ENCODE measurements at regions not wholly inside any gene's neighbourhood (a gene's known extent, or its start where the extent isn't known, plus 50 kb on each side); places are given as distances from the start of the nearest gene placed in this dataset.

- TF ChIP-seq CTCF (IDR thresholded peaks at IDR 0.05) (no peak), POLR2A (IDR thresholded peaks at IDR 0.05) (no peak)
Observed at GRCh38 chr4:116627545-116627944, 457.8 kb downstream of the TRAM1L1 start.
